GM12891 (cell line): ENCODE measurements at regions not wholly inside any gene's neighbourhood (a gene's known extent, or its start where the extent isn't known, plus 50 kb on each side); places are given as distances from the start of the nearest gene placed in this dataset.

ENCODE experiments used
- PAX5 ChIP-seq: IDR thresholded peaks from 2 replicates; pipeline ENCODE4 v1.6.1; 2011; ENCODE audit warnings: low read length, moderate library complexity, mild to moderate bottlenecking; ENCODE audit not compliant: insufficient read depth, severe bottlenecking
- POLR2A ChIP-seq: IDR thresholded peaks from 2 replicates; pipeline ENCODE4 v1.6.1; 2011; ENCODE audit warnings: low read depth, low read length, control low read depth
- POLR2AphosphoS5 ChIP-seq: IDR thresholded peaks from 2 replicates; pipeline ENCODE4 v1.6.1; 2011; ENCODE audit warnings: low read depth, low read length, control low read depth
- POU2F2 ChIP-seq: IDR thresholded peaks from 2 replicates; pipeline ENCODE4 v1.6.1; 2011; ENCODE audit warnings: low read depth, mild to moderate bottlenecking, control low read depth, low read length, moderate library complexity
- SPI1 ChIP-seq: IDR thresholded peaks from 2 replicates; pipeline ENCODE4 v1.6.1; 2011; ENCODE audit warnings: low read depth, low read length, control low read depth
- TAF1 ChIP-seq: IDR thresholded peaks from 2 replicates; pipeline ENCODE4 v1.6.1; 2011; ENCODE audit warnings: low read depth, low read length, control low read depth

- TF ChIP-seq POLR2A (no peak), POLR2AphosphoS5 (no peak), TAF1 (no peak), SPI1 (no peak), POU2F2 (no peak), PAX5 (no peak)
These were observed 78.1 kb upstream of the LAPTM4A start for GRCh38 chr2:20129331-20130159.
